ENCODE measurements at regions not wholly inside any gene's neighbourhood (a gene's known extent, or its start where the extent isn't known, plus 50 kb on each side); places are given as distances from the start of the nearest gene placed in this dataset.

GRCh38 chr5:53172630-53173029 is 63.1 kb upstream of the MOCS2 start:
- no TSS peak for BruUV-seq (replicated peaks)
- no peak overlapping the region for H3K4me2 ChIP-seq
- ChIA-PET POLR2A (ENCODE audit: unreplicated experiment) (no interaction called here), CTCF (no interaction called here)
- no peak for DNase-seq
- no peak overlapping the region for H3K27ac ChIP-seq
- intact Hi-C loops (cut with micrococcal nuclease; ENCODE audit: unreplicated experiment) = loop anchor here (5.0 kb wide), 3 partner anchors 80 to 1045 kb away; no protein-coding TSS in a partner anchor
- 0 out of 2 replicates have a peak, but pooled peaks cover 4% of the 10 kb centered on the region for H3K9me3 ChIP-seq (ENCODE audit: insufficient read depth, low read depth)
- H3K4me3 ChIP-seq = no peak overlapping the region
- no peaks in the 10 kb centered on the region for H3K4me1 ChIP-seq (replicated peaks; ENCODE audit: insufficient read depth)
- H2AFZ ChIP-seq = no peak overlapping the region
- H3K36me3 ChIP-seq (ENCODE audit: low read depth) = no peaks in the 10 kb centered on the region
- H4K20me1 ChIP-seq (ENCODE audit: insufficient read depth) = no peaks in the 10 kb centered on the region
- no peaks in the 10 kb centered on the region for H3F3A ChIP-seq (ENCODE audit: insufficient read depth, low read depth)
- H3K79me2 ChIP-seq (ENCODE audit: low read depth) = no peaks in the 10 kb centered on the region
- no peaks in the 10 kb centered on the region for H3K9me2 ChIP-seq (ENCODE audit: insufficient read depth)
- H3K27me3 ChIP-seq (ENCODE audit: insufficient read depth, low read depth) = no peaks in the 10 kb centered on the region
- TF ChIP-seq CTCF (conservative IDR thresholded peaks at IDR 0.05) = no peak
- no peak for TF ChIP-seq EZH2 (IDR thresholded peaks at IDR 0.05; ENCODE audit: low read depth)

DNA sequence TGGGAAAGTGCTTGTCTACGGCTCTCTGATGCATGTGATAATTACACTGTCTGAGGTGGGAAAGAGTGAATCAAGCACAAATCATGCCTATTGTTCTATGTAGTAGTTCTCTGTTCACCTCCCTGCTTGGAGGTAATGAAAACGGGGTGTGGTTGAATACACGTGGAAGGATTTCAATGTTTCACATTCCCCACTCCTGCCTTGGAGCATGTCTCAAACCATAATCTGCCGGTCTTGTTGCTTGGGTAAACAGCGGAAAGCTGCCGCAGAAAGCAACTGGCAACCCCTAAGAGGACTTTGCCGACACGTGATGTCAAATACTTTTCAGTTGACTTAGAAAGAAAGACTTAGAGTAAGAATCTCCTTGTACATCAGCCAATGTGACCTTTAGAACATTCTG is 63.5 kb upstream of the MOCS2 start:
- TF ChIP-seq CTCF (conservative IDR thresholded peaks at IDR 0.05) (no peak), EZH2 (IDR thresholded peaks at IDR 0.05; ENCODE audit: low read depth) (no peak)
- no peak overlapping the region for H3K4me2 ChIP-seq
- H3K9me3 ChIP-seq (ENCODE audit: insufficient read depth, low read depth) = 0 out of 2 replicates have a peak, but pooled peaks cover 4% of the 10 kb centered on the region
- H3K4me1 ChIP-seq (replicated peaks; ENCODE audit: insufficient read depth) = no peaks in the 10 kb centered on the region
- no peaks in the 10 kb centered on the region for H4K20me1 ChIP-seq (ENCODE audit: insufficient read depth)
- DNase-seq = no peak
- POLR2A ChIA-PET (ENCODE audit: unreplicated experiment) = no interaction called here
- H2AFZ ChIP-seq = no peak overlapping the region
- no peaks in the 10 kb centered on the region for H3K36me3 ChIP-seq (ENCODE audit: low read depth)
- CTCF ChIA-PET = no interaction called here
- H3K27me3 ChIP-seq (ENCODE audit: insufficient read depth, low read depth) = no peaks in the 10 kb centered on the region
- no peaks in the 10 kb centered on the region for H3K9me2 ChIP-seq (ENCODE audit: insufficient read depth)
- no TSS peak for BruUV-seq (replicated peaks)
- H3K27ac ChIP-seq = no peak overlapping the region
- no peaks in the 10 kb centered on the region for H3K79me2 ChIP-seq (ENCODE audit: low read depth)
- H3F3A ChIP-seq (ENCODE audit: insufficient read depth, low read depth) = no peaks in the 10 kb centered on the region
- intact Hi-C loops (cut with micrococcal nuclease; ENCODE audit: unreplicated experiment) = loop anchor here (5.0 kb wide), 3 partner anchors 79 to 1044 kb away; no protein-coding TSS in a partner anchor
- no peak overlapping the region for H3K4me3 ChIP-seq

- Histone ChIP-seq H3F3A (ENCODE audit: insufficient read depth, low read depth) (no peaks in the 10 kb centered on the region), H3K27me3 (ENCODE audit: insufficient read depth, low read depth) (no peaks in the 10 kb centered on the region), H3K36me3 (ENCODE audit: low read depth) (no peaks in the 10 kb centered on the region), H3K9me3 (ENCODE audit: insufficient read depth, low read depth) (0 out of 2 replicates have a peak, but pooled peaks cover 4% of the 10 kb centered on the region), H4K20me1 (ENCODE audit: insufficient read depth) (no peaks in the 10 kb centered on the region), H3K79me2 (ENCODE audit: low read depth) (no peaks in the 10 kb centered on the region), H3K9me2 (ENCODE audit: insufficient read depth) (no peaks in the 10 kb centered on the region), H3K4me1 (replicated peaks; ENCODE audit: insufficient read depth) (no peaks in the 10 kb centered on the region), H3K27ac (no peak overlapping the region), H3K4me3 (no peak overlapping the region), H2AFZ (no peak overlapping the region), H3K4me2 (no peak overlapping the region)
- no TSS peak for BruUV-seq (replicated peaks)
- no peak for DNase-seq
- TF ChIP-seq CTCF (conservative IDR thresholded peaks at IDR 0.05) (no peak), EZH2 (IDR thresholded peaks at IDR 0.05; ENCODE audit: low read depth) (no peak)
- intact Hi-C loops (cut with micrococcal nuclease; ENCODE audit: unreplicated experiment) = no loop called here
- ChIA-PET CTCF (no interaction called here), POLR2A (ENCODE audit: unreplicated experiment) (no interaction called here)
Observed at GRCh38 chr5:53178830-53179229, 69.3 kb upstream of the MOCS2 start.

Measured in PC-9 (cell line).